B cell (primary cell): ENCODE measurements at regions not wholly inside any gene's neighbourhood (a gene's known extent, or its start where the extent isn't known, plus 50 kb on each side); places are given as distances from the start of the nearest gene placed in this dataset.

Source experiments
- ATAC-seq: fragments of 200-7000 bp; cut with Tn5 transposase; one replicate; pipeline ENCODE4 v1.10.0; 2021; ENCODE audit warnings: low read depth, mild to moderate bottlenecking, moderate number of reproducible peaks, moderate library complexity
- CTCF ChIA-PET: fragments of 350-600 bp; sonication (Branson Sonifier 250); formaldehyde crosslinking; loops from one replicate; lab custom pipeline; 2021; ENCODE audit warnings: antibody characterized with exemption, inconsistent platforms; lab: Charles Lee
- POLR2A ChIA-PET: fragments of 350-600 bp; sonication (Branson Sonifier 250); formaldehyde crosslinking; loops from one replicate; lab custom pipeline; 2021; ENCODE audit warnings: antibody characterized with exemption; lab: Charles Lee
- DNase-seq: peaks from one replicate; pipeline ENCODE4 v3.0.0; 2013
- H2AFZ ChIP-seq: 2 replicates; pipeline ENCODE4 v1.6.1; 2012; ENCODE audit warnings: mild to moderate bottlenecking, low read depth, low read length; ENCODE audit not compliant: insufficient read depth, poor library complexity, severe bottlenecking
- H3K27ac ChIP-seq, 2 donors: 1 replicate in 1 of 2; 2 replicates in 1 of 2; pipeline ENCODE4 v1.5.1; 2012 to 2013; ENCODE audit warnings: low read length in 2 of 2, mild to moderate bottlenecking in 2 of 2, moderate library complexity in 1 of 2
- H3K27me3 ChIP-seq, 4 experiments: fragments of 200-600 bp in 1 of 4; sonication (generic) in 1 of 4; replicated peaks in 1 of 4; 1 replicate in 2 of 4; 2 replicates in 2 of 4; pipeline versions ENCODE4 v1.6.1 to v1.7.0; 2013 to 2016; ENCODE audit warnings: low read length in 3 of 4, mild to moderate bottlenecking in 2 of 4, mixed read lengths in 1 of 4, moderate library complexity in 1 of 4; ENCODE audit not compliant: insufficient read depth in 4 of 4, control insufficient read depth in 3 of 4; ENCODE audit errors: control extremely low read depth in 1 of 4
- H3K36me3 ChIP-seq, 2 experiments: replicated peaks in 1 of 2; 1 replicate in 1 of 2; 2 replicates in 1 of 2; pipeline versions ENCODE4 v1.6.1 to v1.7.1; 2013; ENCODE audit warnings: low read length in 1 of 2; ENCODE audit not compliant: insufficient read depth in 2 of 2, control insufficient read depth in 1 of 2; ENCODE audit errors: control extremely low read depth in 1 of 2, extremely low read depth in 1 of 2
- H3K4me1 ChIP-seq, 2 donors: fragments of 200-600 bp in 1 of 2; sonication (generic) in 1 of 2; 1 replicate in 1 of 2; 2 replicates in 1 of 2; pipeline versions ENCODE4 v1.5.1 to v1.6.1; 2013 to 2017; ENCODE audit warnings: low read length in 2 of 2; ENCODE audit not compliant: control insufficient read depth in 2 of 2, insufficient read depth in 2 of 2
- H3K4me2 ChIP-seq: replicated peaks from 2 replicates; pipeline ENCODE3; 2012; ENCODE audit warnings: mild to moderate bottlenecking, low read depth, low read length; ENCODE audit not compliant: poor library complexity, severe bottlenecking
- H3K4me3 ChIP-seq, 5 experiments: fragments of 200-600 bp in 1 of 5; sonication (generic) in 1 of 5; 1 replicate in 3 of 5; 2 replicates in 2 of 5; pipeline versions ENCODE4 v1.5.1 to v1.7.0; 2011 to 2016; ENCODE audit warnings: low read length in 4 of 5, mild to moderate bottlenecking in 4 of 5, low read depth in 2 of 5, control low read depth in 1 of 5, moderate library complexity in 1 of 5; ENCODE audit not compliant: insufficient read depth in 1 of 5; ENCODE audit errors: control extremely low read depth in 1 of 5, extremely low read depth in 1 of 5
- H3K79me2 ChIP-seq: fragments of 200-600 bp; sonication (generic); one replicate; pipeline ENCODE4 v1.6.0; 2016; ENCODE audit warnings: low read length; ENCODE audit not compliant: control insufficient read depth, insufficient read depth
- H3K9ac ChIP-seq: fragments of 200-600 bp; sonication (generic); 2 replicates; pipeline ENCODE4 v1.6.1; 2017; ENCODE audit warnings: mild to moderate bottlenecking, low read length, moderate library complexity
- H3K9me3 ChIP-seq, 3 donors: one replicate each; pipeline versions ENCODE4 v1.6.1 to v1.7.1; 2013; ENCODE audit warnings: low read length in 2 of 3; ENCODE audit not compliant: control insufficient read depth in 2 of 3, insufficient read depth in 1 of 3; ENCODE audit errors: control extremely low read depth in 1 of 3
- H4K20me1 ChIP-seq: 2 replicates; pipeline ENCODE4 v1.6.0; 2012; ENCODE audit warnings: mild to moderate bottlenecking, low read length; ENCODE audit not compliant: insufficient read depth, control insufficient read depth, poor library complexity, severe bottlenecking
- H3K27ac Mint-ChIP-seq: one replicate; pipeline ENCODE4 v1.8.0; 2021; ENCODE audit warnings: mixed read lengths
- H3K27me3 Mint-ChIP-seq: one replicate; pipeline ENCODE4 v1.8.0; 2021; ENCODE audit warnings: mixed read lengths
- H3K4me1 Mint-ChIP-seq: one replicate; pipeline ENCODE4 v1.8.0; 2021; ENCODE audit warnings: mixed read lengths
- H3K4me3 Mint-ChIP-seq: one replicate; pipeline ENCODE4 v1.8.0; 2021; ENCODE audit warnings: mixed read lengths
- H3K9me3 Mint-ChIP-seq: one replicate; pipeline ENCODE4 v1.8.0; 2022; ENCODE audit warnings: mixed read lengths; ENCODE audit not compliant: insufficient read depth
- EZH2 ChIP-seq: IDR thresholded peaks from 2 replicates; pipeline ENCODE4 v1.6.1; 2012; ENCODE audit warnings: borderline replicate concordance, low read depth, mild to moderate bottlenecking, moderate library complexity, low read length; ENCODE audit not compliant: insufficient read depth, poor library complexity, severe bottlenecking
- WGBS: methylation state at CpG from one replicate; pipeline ENCODE4 v1.1.5; 2013; ENCODE audit warnings: missing lambda C conversion rate; ENCODE audit not compliant: insufficient coverage; 5-methylcytosine and 5-hydroxymethylcytosine counted together
- intact Hi-C: fragments of 100-400 bp; cut with micrococcal nuclease; formaldehyde crosslinking; loops from one replicate; pipeline ENCODE4 v1.10.0; 2022
- TF ChIP-seq, protein P1 (sequence below): fragments of 200-600 bp; IDR thresholded peaks from one replicate; pipeline ENCODE4 v1.8.0; 2022; ENCODE audit warnings: antibody characterized with exemption, mild to moderate bottlenecking

GRCh38 chr4:60241866-60242265, 958.3 kb upstream of the ADGRL3 start:
- H2AFZ ChIP-seq: no peak overlapping the region
- H3K9ac ChIP-seq: no peak overlapping the region
- no peaks in the 10 kb centered on the region for H3K79me2 ChIP-seq
- no peak overlapping the region for H3K27ac ChIP-seq
- no peaks in the 10 kb centered on the region for H3K27me3 Mint-ChIP-seq
- no peaks in the 10 kb centered on the region for H3K9me3 ChIP-seq
- no peak for TF ChIP-seq EZH2
- TF ChIP-seq, protein P1, sequence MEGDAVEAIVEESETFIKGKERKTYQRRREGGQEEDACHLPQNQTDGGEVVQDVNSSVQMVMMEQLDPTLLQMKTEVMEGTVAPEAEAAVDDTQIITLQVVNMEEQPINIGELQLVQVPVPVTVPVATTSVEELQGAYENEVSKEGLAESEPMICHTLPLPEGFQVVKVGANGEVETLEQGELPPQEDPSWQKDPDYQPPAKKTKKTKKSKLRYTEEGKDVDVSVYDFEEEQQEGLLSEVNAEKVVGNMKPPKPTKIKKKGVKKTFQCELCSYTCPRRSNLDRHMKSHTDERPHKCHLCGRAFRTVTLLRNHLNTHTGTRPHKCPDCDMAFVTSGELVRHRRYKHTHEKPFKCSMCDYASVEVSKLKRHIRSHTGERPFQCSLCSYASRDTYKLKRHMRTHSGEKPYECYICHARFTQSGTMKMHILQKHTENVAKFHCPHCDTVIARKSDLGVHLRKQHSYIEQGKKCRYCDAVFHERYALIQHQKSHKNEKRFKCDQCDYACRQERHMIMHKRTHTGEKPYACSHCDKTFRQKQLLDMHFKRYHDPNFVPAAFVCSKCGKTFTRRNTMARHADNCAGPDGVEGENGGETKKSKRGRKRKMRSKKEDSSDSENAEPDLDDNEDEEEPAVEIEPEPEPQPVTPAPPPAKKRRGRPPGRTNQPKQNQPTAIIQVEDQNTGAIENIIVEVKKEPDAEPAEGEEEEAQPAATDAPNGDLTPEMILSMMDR: no peak
- H3K4me1 Mint-ChIP-seq: no peaks in the 10 kb centered on the region
- no peaks in the 10 kb centered on the region for H3K9me3 Mint-ChIP-seq
- H3K27me3 ChIP-seq: no peaks in the 10 kb centered on the region
- no peak overlapping the region for H3K4me2 ChIP-seq
- no peak overlapping the region for H3K4me3 ChIP-seq
- ChIA-PET POLR2A (no interaction called here), CTCF (no interaction called here)
- no peak overlapping the region for H3K27ac Mint-ChIP-seq
- WGBS: no CpG with 5 or more reads among the region's 4 CpGs
- no peak overlapping the region for H3K4me3 Mint-ChIP-seq
- no peak for ATAC-seq
- DNase-seq: no peak
- intact Hi-C loops: no loop called here
- no peaks in the 10 kb centered on the region for H3K4me1 ChIP-seq
- H3K36me3 ChIP-seq: no peaks in the 10 kb centered on the region
- no peaks in the 10 kb centered on the region for H4K20me1 ChIP-seq

DNA sequence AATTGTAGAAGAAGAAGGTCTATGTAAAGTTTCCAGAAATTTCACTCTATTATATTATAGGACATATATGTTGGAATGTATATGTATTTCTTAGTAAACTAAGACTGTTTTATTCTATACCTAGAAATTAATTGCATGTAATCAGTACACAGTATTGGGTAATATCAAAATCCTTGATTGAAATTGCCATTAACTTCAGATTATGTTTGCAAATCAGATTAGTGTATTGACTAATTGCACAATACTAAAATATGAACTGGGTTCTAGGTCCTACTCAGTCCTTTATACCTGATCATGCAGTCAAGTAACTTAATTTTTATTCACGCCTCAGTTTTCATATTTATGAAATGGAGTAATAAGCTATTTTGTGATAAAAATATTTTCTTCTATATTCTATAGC, 950.3 kb upstream of the ADGRL3 start:
- no CpG with 5 or more reads among the region's 1 CpG for WGBS
- no peak for DNase-seq
- H3K4me3 Mint-ChIP-seq: no peak overlapping the region
- ChIA-PET CTCF (no interaction called here), POLR2A (no interaction called here)
- H3K9me3 ChIP-seq: no peaks in the 10 kb centered on the region
- TF ChIP-seq EZH2: no peak
- TF ChIP-seq, protein P1: no peak
- H3K27ac Mint-ChIP-seq: no peak overlapping the region
- no peaks in the 10 kb centered on the region for H3K27me3 Mint-ChIP-seq
- ATAC-seq: no peak
- intact Hi-C loops: no loop called here
- no peak overlapping the region for H3K4me2 ChIP-seq
- no peaks in the 10 kb centered on the region for H4K20me1 ChIP-seq
- no peaks in the 10 kb centered on the region for H3K4me1 Mint-ChIP-seq
- H3K36me3 ChIP-seq: no peaks in the 10 kb centered on the region
- H3K79me2 ChIP-seq: no peaks in the 10 kb centered on the region
- no peaks in the 10 kb centered on the region for H3K4me1 ChIP-seq
- no peak overlapping the region for H3K27ac ChIP-seq
- no peak overlapping the region for H2AFZ ChIP-seq
- H3K9ac ChIP-seq: no peak overlapping the region
- no peaks in the 10 kb centered on the region for H3K27me3 ChIP-seq
- no peak overlapping the region for H3K4me3 ChIP-seq
- H3K9me3 Mint-ChIP-seq: no peaks in the 10 kb centered on the region
